ENCODE measurements at regions not wholly inside any gene's neighbourhood (a gene's known extent, or its start where the extent isn't known, plus 50 kb on each side); places are given as distances from the start of the nearest gene placed in this dataset.

DNA sequence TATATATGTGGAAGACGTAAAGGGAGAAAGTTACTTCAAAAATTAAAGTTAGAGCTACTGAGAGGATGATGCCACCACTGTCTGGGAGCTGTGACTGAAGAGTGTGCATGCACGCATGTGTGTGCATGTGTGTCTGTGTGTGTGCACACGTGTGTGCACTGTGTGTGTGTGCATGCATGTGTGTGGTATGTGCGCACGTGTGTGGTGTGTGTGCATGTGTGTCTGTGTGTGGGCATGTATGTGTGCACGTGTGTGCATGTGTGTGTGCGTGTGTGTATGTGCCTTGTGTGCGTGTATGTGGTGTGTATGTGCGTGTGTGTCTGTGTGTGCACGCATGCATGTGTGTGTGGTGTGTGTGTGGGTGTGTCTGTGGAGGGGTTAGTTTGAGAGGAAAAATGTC is 473.4 kb downstream of the CMPK2 start (continued):
- TF ChIP-seq ZNF532 (CRISPR knock-in tag; IDR thresholded peaks at IDR 0.05; ENCODE audit: borderline replicate concordance): no peak
- TF ChIP-seq, protein P1, sequence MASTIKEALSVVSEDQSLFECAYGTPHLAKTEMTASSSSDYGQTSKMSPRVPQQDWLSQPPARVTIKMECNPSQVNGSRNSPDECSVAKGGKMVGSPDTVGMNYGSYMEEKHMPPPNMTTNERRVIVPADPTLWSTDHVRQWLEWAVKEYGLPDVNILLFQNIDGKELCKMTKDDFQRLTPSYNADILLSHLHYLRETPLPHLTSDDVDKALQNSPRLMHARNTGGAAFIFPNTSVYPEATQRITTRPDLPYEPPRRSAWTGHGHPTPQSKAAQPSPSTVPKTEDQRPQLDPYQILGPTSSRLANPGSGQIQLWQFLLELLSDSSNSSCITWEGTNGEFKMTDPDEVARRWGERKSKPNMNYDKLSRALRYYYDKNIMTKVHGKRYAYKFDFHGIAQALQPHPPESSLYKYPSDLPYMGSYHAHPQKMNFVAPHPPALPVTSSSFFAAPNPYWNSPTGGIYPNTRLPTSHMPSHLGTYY (CRISPR knock-in tag; IDR thresholded peaks at IDR 0.05): no peak
- TF ChIP-seq CBFB (CRISPR knock-in tag; IDR thresholded peaks at IDR 0.05; ENCODE audit: low read depth): no peak
- no peak for TF ChIP-seq HMGA2 (CRISPR knock-in tag; IDR thresholded peaks at IDR 0.05)
- no peak for TF ChIP-seq ZNF263 (CRISPR knock-in tag; IDR thresholded peaks at IDR 0.05; ENCODE audit: low read depth)
- TF ChIP-seq NFYB (CRISPR knock-in tag; conservative IDR thresholded peaks at IDR 0.05; ENCODE audit: low read depth): no peak
- TF ChIP-seq SP1 (CRISPR knock-in tag; conservative IDR thresholded peaks at IDR 0.05): no peak
- no peak for TF ChIP-seq SOX15 (CRISPR knock-in tag; IDR thresholded peaks at IDR 0.05)

- H3K27ac Mint-ChIP-seq: no peak overlapping the region
- H3K4me3 Mint-ChIP-seq: no peak overlapping the region
- H3K4me1 Mint-ChIP-seq: no peaks in the 10 kb centered on the region
- POLR2A ChIA-PET: no interaction called here
- DNase-seq (ENCODE audit: low spot score): no peak
- peaks cover 86% of the 10 kb centered on the region for H3K9me3 Mint-ChIP-seq
- TF ChIP-seq, protein P2, sequence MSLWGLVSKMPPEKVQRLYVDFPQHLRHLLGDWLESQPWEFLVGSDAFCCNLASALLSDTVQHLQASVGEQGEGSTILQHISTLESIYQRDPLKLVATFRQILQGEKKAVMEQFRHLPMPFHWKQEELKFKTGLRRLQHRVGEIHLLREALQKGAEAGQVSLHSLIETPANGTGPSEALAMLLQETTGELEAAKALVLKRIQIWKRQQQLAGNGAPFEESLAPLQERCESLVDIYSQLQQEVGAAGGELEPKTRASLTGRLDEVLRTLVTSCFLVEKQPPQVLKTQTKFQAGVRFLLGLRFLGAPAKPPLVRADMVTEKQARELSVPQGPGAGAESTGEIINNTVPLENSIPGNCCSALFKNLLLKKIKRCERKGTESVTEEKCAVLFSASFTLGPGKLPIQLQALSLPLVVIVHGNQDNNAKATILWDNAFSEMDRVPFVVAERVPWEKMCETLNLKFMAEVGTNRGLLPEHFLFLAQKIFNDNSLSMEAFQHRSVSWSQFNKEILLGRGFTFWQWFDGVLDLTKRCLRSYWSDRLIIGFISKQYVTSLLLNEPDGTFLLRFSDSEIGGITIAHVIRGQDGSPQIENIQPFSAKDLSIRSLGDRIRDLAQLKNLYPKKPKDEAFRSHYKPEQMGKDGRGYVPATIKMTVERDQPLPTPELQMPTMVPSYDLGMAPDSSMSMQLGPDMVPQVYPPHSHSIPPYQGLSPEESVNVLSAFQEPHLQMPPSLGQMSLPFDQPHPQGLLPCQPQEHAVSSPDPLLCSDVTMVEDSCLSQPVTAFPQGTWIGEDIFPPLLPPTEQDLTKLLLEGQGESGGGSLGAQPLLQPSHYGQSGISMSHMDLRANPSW (CRISPR knock-in tag; conservative IDR thresholded peaks at IDR 0.05; ENCODE audit: low read depth): no peak
- no peak for TF ChIP-seq E2F1 (CRISPR knock-in tag; IDR thresholded peaks at IDR 0.05)
- H3K36me3 Mint-ChIP-seq: peaks cover 80% of the 10 kb centered on the region
- ATAC-seq: no peak
- CTCF ChIA-PET: no interaction called here
- peaks cover 10% of the 10 kb centered on the region for H3K27me3 Mint-ChIP-seq (ENCODE audit: low read depth)
Observed at GRCh38 chr2:6392966-6393365, 472.7 kb downstream of the CMPK2 start.

DNA sequence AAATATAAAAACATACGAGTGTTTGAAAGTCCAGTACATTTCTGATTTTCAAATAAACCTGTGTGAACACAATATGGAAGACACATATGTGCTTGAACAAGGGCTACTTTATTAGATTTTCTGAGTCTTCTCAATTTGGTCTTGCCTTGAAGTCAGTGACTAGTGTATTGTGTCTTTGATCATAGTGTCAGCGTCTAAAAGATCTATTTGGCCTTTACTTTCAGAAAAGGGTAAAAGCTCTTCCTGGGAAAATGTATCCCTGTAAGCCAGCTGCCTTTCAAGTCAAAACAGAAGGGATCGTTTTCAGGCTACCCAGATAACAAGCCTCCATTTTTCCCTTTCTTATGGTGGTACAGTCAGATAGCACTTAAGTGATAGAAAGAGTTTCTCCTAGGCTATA is 471.9 kb downstream of the CMPK2 start:
- H3K36me3 Mint-ChIP-seq: peaks cover 79% of the 10 kb centered on the region
- peaks cover 84% of the 10 kb centered on the region for H3K9me3 Mint-ChIP-seq
- ChIA-PET POLR2A (no interaction called here), CTCF (no interaction called here)
- no peaks in the 10 kb centered on the region for H3K4me1 Mint-ChIP-seq
- no peak overlapping the region for H3K27ac Mint-ChIP-seq
- peaks cover 4% of the 10 kb centered on the region for H3K27me3 Mint-ChIP-seq (ENCODE audit: low read depth)
- H3K4me3 Mint-ChIP-seq: no peak overlapping the region
- DNase-seq (ENCODE audit: low spot score): no peak
- no peak for ATAC-seq
- TF ChIP-seq ZNF423 (CRISPR knock-in tag; IDR thresholded peaks at IDR 0.05): no peak
- TF ChIP-seq, protein P3, sequence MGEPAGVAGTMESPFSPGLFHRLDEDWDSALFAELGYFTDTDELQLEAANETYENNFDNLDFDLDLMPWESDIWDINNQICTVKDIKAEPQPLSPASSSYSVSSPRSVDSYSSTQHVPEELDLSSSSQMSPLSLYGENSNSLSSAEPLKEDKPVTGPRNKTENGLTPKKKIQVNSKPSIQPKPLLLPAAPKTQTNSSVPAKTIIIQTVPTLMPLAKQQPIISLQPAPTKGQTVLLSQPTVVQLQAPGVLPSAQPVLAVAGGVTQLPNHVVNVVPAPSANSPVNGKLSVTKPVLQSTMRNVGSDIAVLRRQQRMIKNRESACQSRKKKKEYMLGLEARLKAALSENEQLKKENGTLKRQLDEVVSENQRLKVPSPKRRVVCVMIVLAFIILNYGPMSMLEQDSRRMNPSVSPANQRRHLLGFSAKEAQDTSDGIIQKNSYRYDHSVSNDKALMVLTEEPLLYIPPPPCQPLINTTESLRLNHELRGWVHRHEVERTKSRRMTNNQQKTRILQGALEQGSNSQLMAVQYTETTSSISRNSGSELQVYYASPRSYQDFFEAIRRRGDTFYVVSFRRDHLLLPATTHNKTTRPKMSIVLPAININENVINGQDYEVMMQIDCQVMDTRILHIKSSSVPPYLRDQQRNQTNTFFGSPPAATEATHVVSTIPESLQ (CRISPR knock-in tag; IDR thresholded peaks at IDR 0.05): no peak
- TF ChIP-seq ZNF425 (CRISPR knock-in tag; conservative IDR thresholded peaks at IDR 0.05): no peak
- no peak for TF ChIP-seq SOX15 (CRISPR knock-in tag; IDR thresholded peaks at IDR 0.05)
- TF ChIP-seq PRRX2 (CRISPR knock-in tag; IDR thresholded peaks at IDR 0.05): no peak
- TF ChIP-seq ZBTB21 (CRISPR knock-in tag; IDR thresholded peaks at IDR 0.05; ENCODE audit: borderline replicate concordance): no peak
- TF ChIP-seq, protein P4, sequence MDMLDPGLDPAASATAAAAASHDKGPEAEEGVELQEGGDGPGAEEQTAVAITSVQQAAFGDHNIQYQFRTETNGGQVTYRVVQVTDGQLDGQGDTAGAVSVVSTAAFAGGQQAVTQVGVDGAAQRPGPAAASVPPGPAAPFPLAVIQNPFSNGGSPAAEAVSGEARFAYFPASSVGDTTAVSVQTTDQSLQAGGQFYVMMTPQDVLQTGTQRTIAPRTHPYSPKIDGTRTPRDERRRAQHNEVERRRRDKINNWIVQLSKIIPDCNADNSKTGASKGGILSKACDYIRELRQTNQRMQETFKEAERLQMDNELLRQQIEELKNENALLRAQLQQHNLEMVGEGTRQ (CRISPR knock-in tag; IDR thresholded peaks at IDR 0.05): no peak
- TF ChIP-seq, protein P2 (CRISPR knock-in tag; conservative IDR thresholded peaks at IDR 0.05; ENCODE audit: low read depth): no peak

All from WTC11 (cell line).